ENCODE measurements at regions not wholly inside any gene's neighbourhood (a gene's known extent, or its start where the extent isn't known, plus 50 kb on each side); places are given as distances from the start of the nearest gene placed in this dataset.

GRCh38 chr22:22759889-22760546 is 115.6 kb downstream of the GGTLC2 start:
- H3K27ac ChIP-seq (ENCODE audit: low read depth, low read length) = no peak overlapping the region
- TF ChIP-seq, protein P1, sequence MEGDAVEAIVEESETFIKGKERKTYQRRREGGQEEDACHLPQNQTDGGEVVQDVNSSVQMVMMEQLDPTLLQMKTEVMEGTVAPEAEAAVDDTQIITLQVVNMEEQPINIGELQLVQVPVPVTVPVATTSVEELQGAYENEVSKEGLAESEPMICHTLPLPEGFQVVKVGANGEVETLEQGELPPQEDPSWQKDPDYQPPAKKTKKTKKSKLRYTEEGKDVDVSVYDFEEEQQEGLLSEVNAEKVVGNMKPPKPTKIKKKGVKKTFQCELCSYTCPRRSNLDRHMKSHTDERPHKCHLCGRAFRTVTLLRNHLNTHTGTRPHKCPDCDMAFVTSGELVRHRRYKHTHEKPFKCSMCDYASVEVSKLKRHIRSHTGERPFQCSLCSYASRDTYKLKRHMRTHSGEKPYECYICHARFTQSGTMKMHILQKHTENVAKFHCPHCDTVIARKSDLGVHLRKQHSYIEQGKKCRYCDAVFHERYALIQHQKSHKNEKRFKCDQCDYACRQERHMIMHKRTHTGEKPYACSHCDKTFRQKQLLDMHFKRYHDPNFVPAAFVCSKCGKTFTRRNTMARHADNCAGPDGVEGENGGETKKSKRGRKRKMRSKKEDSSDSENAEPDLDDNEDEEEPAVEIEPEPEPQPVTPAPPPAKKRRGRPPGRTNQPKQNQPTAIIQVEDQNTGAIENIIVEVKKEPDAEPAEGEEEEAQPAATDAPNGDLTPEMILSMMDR (IDR thresholded peaks at IDR 0.05; ENCODE audit: low read depth, low read length) = no peak
- H3K27me3 ChIP-seq (ENCODE audit: control insufficient read depth, insufficient read depth, low read length) = no peaks in the 10 kb centered on the region
- no peak overlapping the region for H3K4me3 ChIP-seq (ENCODE audit: low read depth, low read length)
- CTCF ChIA-PET = interaction anchor here (2.8 kb wide), 1 partner anchor 10 kb away, joined by 10 read pairs; no protein-coding TSS in a partner anchor
- DNase-seq (ENCODE audit: low read depth, low spot score) = no peak
- no peaks in the 10 kb centered on the region for H3K9me3 ChIP-seq (ENCODE audit: control insufficient read depth, insufficient read depth, low read length)
- POLR2A ChIA-PET = no interaction called here

DNA sequence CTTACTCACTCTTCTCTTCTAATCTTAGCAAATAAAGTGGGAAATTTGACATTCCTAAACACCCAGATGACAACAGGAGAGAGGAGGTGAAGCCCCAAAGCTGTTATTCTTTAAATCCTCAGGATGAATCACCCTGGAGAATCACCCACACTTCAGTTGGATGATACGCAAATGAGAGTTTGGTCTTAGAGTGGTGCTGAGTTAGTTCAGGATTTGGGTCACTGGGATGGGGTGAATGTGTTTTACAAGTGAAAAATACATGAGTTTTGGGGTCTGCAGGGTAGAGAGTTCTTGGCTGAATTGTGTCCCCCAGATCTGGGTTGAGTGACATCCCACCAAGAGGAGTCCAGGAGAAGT is 117.2 kb downstream of the GGTLC2 start:
- TF ChIP-seq, protein P1 (IDR thresholded peaks at IDR 0.05; ENCODE audit: low read depth, low read length) = no peak
- Histone ChIP-seq H3K27ac (ENCODE audit: low read depth, low read length) (no peak overlapping the region), H3K4me3 (ENCODE audit: low read depth, low read length) (no peak overlapping the region), H3K9me3 (ENCODE audit: control insufficient read depth, insufficient read depth, low read length) (no peaks in the 10 kb centered on the region), H3K27me3 (ENCODE audit: control insufficient read depth, insufficient read depth, low read length) (no peaks in the 10 kb centered on the region)
- CTCF ChIA-PET = interaction anchor here (2.8 kb wide), 1 partner anchor 9 kb away, joined by 10 read pairs; no protein-coding TSS in a partner anchor
- no peak for DNase-seq (ENCODE audit: low read depth, low spot score)
- POLR2A ChIA-PET = no interaction called here

GRCh38 chr22:22761963-22762772 is 117.8 kb downstream of the GGTLC2 start:
- ChIA-PET CTCF (interaction anchor here (2.8 kb wide), 1 partner anchor 8 kb away, joined by 10 read pairs; no protein-coding TSS in a partner anchor), POLR2A (interaction anchor here (0.5 kb wide), 1 partner anchor 881 kb away, joined by 3 read pairs; no protein-coding TSS in a partner anchor)
- H3K27me3 ChIP-seq (ENCODE audit: control insufficient read depth, insufficient read depth, low read length) = peaks cover under 1% of the 10 kb centered on the region
- TF ChIP-seq, protein P1 (IDR thresholded peaks at IDR 0.05; ENCODE audit: low read depth, low read length) = no peak
- no peak overlapping the region for H3K27ac ChIP-seq (ENCODE audit: low read depth, low read length)
- H3K4me3 ChIP-seq (ENCODE audit: low read depth, low read length) = no peak overlapping the region
- no peaks in the 10 kb centered on the region for H3K9me3 ChIP-seq (ENCODE audit: control insufficient read depth, insufficient read depth, low read length)
- DNase-seq (ENCODE audit: low read depth, low spot score) = no peak

DNA sequence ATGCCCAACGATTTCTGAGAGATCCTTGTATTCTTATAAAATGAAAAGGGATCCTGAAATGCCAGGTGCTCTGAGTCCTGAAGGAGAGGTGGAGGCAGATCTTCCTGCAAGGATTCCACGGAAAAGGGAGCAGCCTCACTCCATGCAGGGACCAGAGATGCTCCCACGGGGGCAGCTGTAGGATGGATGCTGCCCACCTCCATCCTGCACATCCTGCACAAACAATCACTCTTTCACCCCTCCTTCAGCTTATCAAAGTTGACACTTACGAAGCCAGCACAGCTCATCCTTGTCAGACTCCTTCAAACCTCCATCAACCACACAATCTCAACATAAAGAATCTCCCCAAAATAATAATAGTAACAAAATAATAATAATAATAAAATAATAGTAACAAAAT is 119.1 kb downstream of the GGTLC2 start:
- TF ChIP-seq, protein P1 (IDR thresholded peaks at IDR 0.05; ENCODE audit: low read depth, low read length) = no peak
- Histone ChIP-seq H3K4me3 (ENCODE audit: low read depth, low read length) (no peak overlapping the region), H3K27ac (ENCODE audit: low read depth, low read length) (no peak overlapping the region), H3K27me3 (ENCODE audit: control insufficient read depth, insufficient read depth, low read length) (peaks cover 9% of the 10 kb centered on the region), H3K9me3 (ENCODE audit: control insufficient read depth, insufficient read depth, low read length) (no peaks in the 10 kb centered on the region)
- ChIA-PET POLR2A (no interaction called here), CTCF (interaction anchor here (0.6 to 3.1 kb wide), 4 partner anchors 9 to 92 kb away, joined by 3 to 12 read pairs (median 4); no protein-coding TSS in a partner anchor)
- DNase-seq (ENCODE audit: low read depth, low spot score) = no peak

DNA sequence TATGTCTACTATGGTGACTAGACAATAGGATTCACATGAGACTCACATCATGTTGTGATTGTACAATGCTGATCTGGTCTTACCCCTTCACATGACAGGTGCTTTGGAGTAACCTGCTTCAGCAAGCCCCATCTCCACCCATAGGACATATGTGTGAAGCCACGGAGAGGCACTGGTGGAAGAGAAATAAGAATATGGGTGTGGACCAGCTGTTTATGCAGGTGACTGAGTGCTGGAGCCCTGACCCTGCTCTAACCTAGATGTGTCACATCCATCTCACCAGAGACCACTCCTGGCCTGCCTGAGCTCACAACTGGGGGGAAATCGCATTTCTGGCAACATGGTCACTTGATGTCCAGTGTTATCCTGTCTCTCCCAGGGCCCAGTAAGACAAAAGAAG is 119.7 kb downstream of the GGTLC2 start:
- DNase-seq (ENCODE audit: low read depth, low spot score) = no peak
- Histone ChIP-seq H3K9me3 (ENCODE audit: control insufficient read depth, insufficient read depth, low read length) (no peaks in the 10 kb centered on the region), H3K4me3 (ENCODE audit: low read depth, low read length) (no peak overlapping the region), H3K27ac (ENCODE audit: low read depth, low read length) (no peak overlapping the region), H3K27me3 (ENCODE audit: control insufficient read depth, insufficient read depth, low read length) (peaks cover 9% of the 10 kb centered on the region)
- TF ChIP-seq, protein P1 (IDR thresholded peaks at IDR 0.05; ENCODE audit: low read depth, low read length) = no peak
- POLR2A ChIA-PET = no interaction called here
- CTCF ChIA-PET = interaction anchor here (1.1 to 3.1 kb wide), 3 partner anchors 10 to 18 kb away, joined by 3 to 12 read pairs (median 5); no protein-coding TSS in a partner anchor

Measured in AG04450 (cell line).